ENCODE measurements at regions not wholly inside any gene's neighbourhood (a gene's known extent, or its start where the extent isn't known, plus 50 kb on each side); places are given as distances from the start of the nearest gene placed in this dataset.

GRCh38 chr19:31681121-31681520 is 331.9 kb upstream of the TSHZ3 start:
- no peak overlapping the region for H3K27ac Mint-ChIP-seq
- DNase-seq, result no peak
- no peaks in the 10 kb centered on the region for H3K36me3 Mint-ChIP-seq (ENCODE audit: low read depth)
- H3K4me1 Mint-ChIP-seq (ENCODE audit: low read depth), result 0 out of 2 replicates have a peak, but pooled peaks cover 7% of the 10 kb centered on the region
- TF ChIP-seq CTCF (IDR thresholded peaks at IDR 0.05), result no peak
- H3K27me3 Mint-ChIP-seq (ENCODE audit: insufficient read depth), result peaks cover 6% of the 10 kb centered on the region
- no peak overlapping the region for H3K4me3 Mint-ChIP-seq
- H3K9me3 Mint-ChIP-seq, result peaks cover 5% of the 10 kb centered on the region; the same call in 1 of the 2 replicates

GRCh38 chr19:31693131-31693932 is 344.1 kb upstream of the TSHZ3 start:
- H3K4me1 Mint-ChIP-seq (ENCODE audit: low read depth), result no peaks in the 10 kb centered on the region
- no peaks in the 10 kb centered on the region for H3K36me3 Mint-ChIP-seq (ENCODE audit: low read depth)
- peaks cover 41% of the 10 kb centered on the region for H3K9me3 Mint-ChIP-seq
- H3K27me3 Mint-ChIP-seq (ENCODE audit: insufficient read depth), result no peaks in the 10 kb centered on the region
- DNase-seq, result no peak
- H3K27ac Mint-ChIP-seq, result no peak overlapping the region
- no peak overlapping the region for H3K4me3 Mint-ChIP-seq
- TF ChIP-seq CTCF (IDR thresholded peaks at IDR 0.05), result no peak

GRCh38 chr19:31693933-31694269 is 344.7 kb upstream of the TSHZ3 start:
- TF ChIP-seq CTCF (IDR thresholded peaks at IDR 0.05), result no peak
- H3K27ac Mint-ChIP-seq, result no peak overlapping the region

GRCh38 chr19:31694761-31695160 is 345.5 kb upstream of the TSHZ3 start:
- Mint-ChIP-seq H3K4me1 (ENCODE audit: low read depth) (no peaks in the 10 kb centered on the region), H3K9me3 (peaks cover 48% of the 10 kb centered on the region), H3K4me3 (no peak overlapping the region), H3K27me3 (ENCODE audit: insufficient read depth) (no peaks in the 10 kb centered on the region), H3K36me3 (ENCODE audit: low read depth) (no peaks in the 10 kb centered on the region), H3K27ac (no peak overlapping the region)
- no peak for DNase-seq
- TF ChIP-seq CTCF (IDR thresholded peaks at IDR 0.05), result no peak

More at GRCh38 chr19:31693933-31694269, 344.7 kb upstream of the TSHZ3 start:
- Mint-ChIP-seq H3K4me3 (no peak overlapping the region), H3K27me3 (ENCODE audit: insufficient read depth) (no peaks in the 10 kb centered on the region), H3K9me3 (peaks cover 43% of the 10 kb centered on the region), H3K36me3 (ENCODE audit: low read depth) (no peaks in the 10 kb centered on the region), H3K4me1 (ENCODE audit: low read depth) (no peaks in the 10 kb centered on the region)
- DNase-seq, result no peak

GRCh38 chr19:31699421-31699820 is 350.2 kb upstream of the TSHZ3 start:
- Mint-ChIP-seq H3K9me3 (peaks cover 53% of the 10 kb centered on the region), H3K27ac (no peak overlapping the region), H3K4me3 (no peak overlapping the region), H3K4me1 (ENCODE audit: low read depth) (no peaks in the 10 kb centered on the region), H3K27me3 (ENCODE audit: insufficient read depth) (0 out of 2 replicates have a peak, but pooled peaks cover 3% of the 10 kb centered on the region), H3K36me3 (ENCODE audit: low read depth) (no peaks in the 10 kb centered on the region)
- TF ChIP-seq CTCF (IDR thresholded peaks at IDR 0.05), result no peak
- DNase-seq, result no peak

Measured in HFFc6 (cell line).